Thoracic aorta (tissue), 2 donors: ENCODE measurements at regions not wholly inside any gene's neighbourhood (a gene's known extent, or its start where the extent isn't known, plus 50 kb on each side); places are given as distances from the start of the nearest gene placed in this dataset.

ENCODE experiments used
- ATAC-seq: fragments of 150-250 bp; one replicate; pipeline ENCODE4 v1.8.0; 2017; ENCODE audit warnings: low read depth; ENCODE audit not compliant: insufficient number of reproducible peaks, low FRiP score
- DNase-seq: peaks from one replicate; pipeline ENCODE4 v3.0.0-alpha.2; 2020; ENCODE audit warnings: low spot score
- H3K27ac ChIP-seq, 2 donors: fragments of 200-600 bp; sonication (generic); 1 replicate in 1 of 2; 2 replicates in 1 of 2; pipeline ENCODE4 v1.5.1; 2016; ENCODE audit warnings: mild to moderate bottlenecking in 2 of 2, moderate library complexity in 2 of 2
- H3K27me3 ChIP-seq: fragments of 200-600 bp; sonication (generic); replicated peaks from 2 replicates; pipeline ENCODE4 v1.6.0; 2016; ENCODE audit warnings: mild to moderate bottlenecking; ENCODE audit not compliant: insufficient read depth
- H3K36me3 ChIP-seq: fragments of 200-600 bp; sonication (generic); one replicate; pipeline ENCODE4 v1.5.1; 2016
- H3K4me1 ChIP-seq, 2 donors: fragments of 200-600 bp; sonication (generic); 1 replicate in 1 of 2; 2 replicates in 1 of 2; pipeline versions ENCODE4 v1.5.1 to v1.6.0; 2016; ENCODE audit warnings: low read depth in 2 of 2, mild to moderate bottlenecking in 1 of 2; ENCODE audit not compliant: control insufficient read depth in 1 of 2
- H3K4me3 ChIP-seq: fragments of 200-600 bp; sonication (generic); 2 replicates; pipeline ENCODE4 v1.5.1; 2016; ENCODE audit warnings: mild to moderate bottlenecking
- H3K9me3 ChIP-seq: fragments of 200-600 bp; sonication (generic); 2 replicates; pipeline ENCODE4 v1.5.1; 2016
- TF ChIP-seq, protein P1 (sequence below): fragments of 200-600 bp; sonication (generic); IDR thresholded peaks from one replicate; pipeline ENCODE4 v1.5.1; 2019; ENCODE audit warnings: antibody characterized with exemption

DNA sequence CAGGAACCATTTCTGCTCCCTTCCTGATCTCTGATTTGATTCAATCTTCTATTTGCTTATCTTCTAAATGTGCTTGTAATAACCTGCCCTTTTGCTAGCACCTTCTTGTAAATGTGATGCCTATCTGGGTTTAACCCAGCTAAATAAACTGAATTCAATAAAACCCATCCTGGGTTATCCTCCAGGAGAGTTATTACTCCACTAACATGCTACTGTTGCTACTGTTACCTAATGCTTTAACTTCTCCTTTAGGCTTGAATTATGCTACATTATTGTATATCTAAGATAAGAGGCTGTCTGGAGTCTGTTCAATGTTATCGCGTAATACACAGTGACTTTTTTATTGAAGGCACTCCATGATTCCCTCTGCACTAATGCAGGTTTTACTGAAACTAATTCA is 206.5 kb upstream of the CTAGE1 start:
- TF ChIP-seq, protein P1, sequence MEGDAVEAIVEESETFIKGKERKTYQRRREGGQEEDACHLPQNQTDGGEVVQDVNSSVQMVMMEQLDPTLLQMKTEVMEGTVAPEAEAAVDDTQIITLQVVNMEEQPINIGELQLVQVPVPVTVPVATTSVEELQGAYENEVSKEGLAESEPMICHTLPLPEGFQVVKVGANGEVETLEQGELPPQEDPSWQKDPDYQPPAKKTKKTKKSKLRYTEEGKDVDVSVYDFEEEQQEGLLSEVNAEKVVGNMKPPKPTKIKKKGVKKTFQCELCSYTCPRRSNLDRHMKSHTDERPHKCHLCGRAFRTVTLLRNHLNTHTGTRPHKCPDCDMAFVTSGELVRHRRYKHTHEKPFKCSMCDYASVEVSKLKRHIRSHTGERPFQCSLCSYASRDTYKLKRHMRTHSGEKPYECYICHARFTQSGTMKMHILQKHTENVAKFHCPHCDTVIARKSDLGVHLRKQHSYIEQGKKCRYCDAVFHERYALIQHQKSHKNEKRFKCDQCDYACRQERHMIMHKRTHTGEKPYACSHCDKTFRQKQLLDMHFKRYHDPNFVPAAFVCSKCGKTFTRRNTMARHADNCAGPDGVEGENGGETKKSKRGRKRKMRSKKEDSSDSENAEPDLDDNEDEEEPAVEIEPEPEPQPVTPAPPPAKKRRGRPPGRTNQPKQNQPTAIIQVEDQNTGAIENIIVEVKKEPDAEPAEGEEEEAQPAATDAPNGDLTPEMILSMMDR = no peak
- Histone ChIP-seq H3K4me3 (no peak overlapping the region), H3K4me1 (no peaks in the 10 kb centered on the region), H3K9me3 (no peaks in the 10 kb centered on the region), H3K27ac (no peak overlapping the region), H3K36me3 (no peaks in the 10 kb centered on the region), H3K27me3 (no peaks in the 10 kb centered on the region)
- ATAC-seq = no peak
- DNase-seq = no peak

DNA sequence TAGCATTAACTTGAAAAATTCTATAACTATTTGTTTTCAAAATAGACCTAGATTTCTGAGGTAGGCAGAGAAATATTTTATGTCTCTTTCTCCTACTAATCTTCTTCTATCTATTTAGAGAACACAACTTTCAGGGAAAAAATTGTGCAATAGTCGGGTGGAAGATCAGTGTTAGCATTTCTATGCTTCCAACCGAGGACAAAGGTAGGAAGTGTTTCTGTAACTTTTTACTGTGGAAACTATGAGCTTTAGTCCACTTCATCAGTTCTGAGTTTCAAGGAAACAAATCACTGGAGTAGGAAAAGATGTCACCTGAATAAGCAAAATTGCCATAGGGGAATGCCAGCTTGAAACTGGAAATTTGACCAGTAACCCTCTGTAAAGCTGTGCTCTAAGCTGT is 207.7 kb upstream of the CTAGE1 start:
- Histone ChIP-seq H3K4me3 (no peak overlapping the region), H3K9me3 (no peaks in the 10 kb centered on the region), H3K27me3 (no peaks in the 10 kb centered on the region), H3K4me1 (no peaks in the 10 kb centered on the region), H3K36me3 (no peaks in the 10 kb centered on the region), H3K27ac (no peak overlapping the region)
- TF ChIP-seq, protein P1 = no peak
- ATAC-seq (no peak), DNase-seq (no peak)

DNA sequence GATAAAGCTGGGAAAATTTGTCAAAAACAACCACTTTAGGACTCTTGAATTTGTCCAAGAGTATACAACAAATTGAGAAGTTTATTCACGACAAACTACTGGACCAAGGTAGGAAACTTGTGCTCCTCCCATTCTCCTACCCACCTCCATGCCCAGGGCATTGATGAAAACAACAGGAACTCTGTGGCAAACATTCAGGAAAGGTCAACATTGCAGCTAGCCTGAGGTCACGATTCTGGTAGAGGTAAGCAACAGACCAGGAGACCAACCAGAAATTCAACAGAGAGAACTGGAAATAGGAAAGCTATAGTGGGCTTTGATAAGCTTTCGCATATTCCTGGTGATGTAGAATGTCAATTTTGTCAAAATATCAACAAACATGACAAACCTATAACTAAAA is 209.1 kb upstream of the CTAGE1 start:
- no peak overlapping the region for H3K27ac ChIP-seq
- DNase-seq = no peak
- H3K4me3 ChIP-seq = no peak overlapping the region
- TF ChIP-seq, protein P1 = no peak
- no peaks in the 10 kb centered on the region for H3K9me3 ChIP-seq
- no peaks in the 10 kb centered on the region for H3K27me3 ChIP-seq
- H3K36me3 ChIP-seq = no peaks in the 10 kb centered on the region
- ATAC-seq = no peak
- H3K4me1 ChIP-seq = no peaks in the 10 kb centered on the region

DNA sequence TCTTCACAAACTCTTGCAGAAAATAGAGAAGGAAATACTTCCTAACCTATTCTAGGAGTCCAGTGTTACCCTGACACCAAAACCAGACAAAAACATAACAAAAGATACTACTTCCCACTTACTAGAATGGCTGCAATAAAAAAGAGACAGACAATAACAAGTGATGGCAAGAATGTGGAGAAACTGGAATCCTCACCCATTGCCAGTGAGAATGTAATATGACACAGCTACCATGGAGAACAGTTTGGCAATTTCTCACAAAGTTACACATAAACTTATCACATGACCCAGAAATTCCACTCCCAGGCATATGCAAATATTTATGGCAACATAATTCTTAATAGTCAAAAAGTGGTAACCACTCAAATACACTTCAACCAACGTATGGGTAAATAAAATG is 209.8 kb upstream of the CTAGE1 start:
- Histone ChIP-seq H3K9me3 (no peaks in the 10 kb centered on the region), H3K27ac (no peak overlapping the region), H3K27me3 (no peaks in the 10 kb centered on the region), H3K36me3 (no peaks in the 10 kb centered on the region), H3K4me1 (no peaks in the 10 kb centered on the region), H3K4me3 (no peak overlapping the region)
- ATAC-seq = no peak
- no peak for DNase-seq
- TF ChIP-seq, protein P1 = no peak

DNA sequence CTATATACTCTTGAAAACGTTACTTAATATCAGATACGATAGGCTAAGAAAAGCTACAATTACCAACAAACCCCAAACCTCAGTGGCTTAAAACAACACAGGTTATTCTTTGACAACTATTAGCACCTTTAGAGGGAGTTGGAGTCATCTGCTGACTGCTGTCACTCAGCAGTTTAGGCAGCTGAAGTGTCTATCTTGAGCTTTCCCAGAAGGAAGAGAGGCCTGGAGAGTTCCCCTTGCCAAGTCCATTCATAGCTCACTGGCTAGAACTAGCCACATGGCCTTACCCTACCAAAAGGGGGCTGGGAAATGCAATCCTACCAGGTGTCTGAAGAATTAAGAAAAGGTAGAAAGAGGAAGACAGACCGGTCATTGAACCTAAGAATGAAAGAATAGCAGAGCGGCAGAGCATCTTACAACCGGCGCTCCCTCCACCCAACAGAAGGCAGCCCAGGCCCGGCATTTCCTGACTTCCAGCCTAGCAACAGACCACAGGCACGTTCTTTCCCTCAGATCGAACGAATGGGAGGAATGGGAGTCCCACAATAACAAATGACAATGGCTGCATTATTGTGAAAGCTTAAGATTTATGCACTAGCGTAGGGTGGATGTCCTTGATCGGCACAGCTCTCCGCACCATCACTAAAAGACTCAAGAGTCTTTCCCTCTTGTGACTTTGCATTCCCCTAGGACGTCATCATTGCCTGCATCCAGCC is 211.2 kb upstream of the CTAGE1 start:
- H3K27ac ChIP-seq = no peak overlapping the region
- DNase-seq (no peak), ATAC-seq (no peak)

More for the DNA sequence above, 211.2 kb upstream of the CTAGE1 start:
- no peaks in the 10 kb centered on the region for H3K36me3 ChIP-seq
- TF ChIP-seq, protein P1 = no peak
- no peaks in the 10 kb centered on the region for H3K4me1 ChIP-seq
- no peaks in the 10 kb centered on the region for H3K27me3 ChIP-seq
- no peaks in the 10 kb centered on the region for H3K9me3 ChIP-seq
- H3K4me3 ChIP-seq = no peak overlapping the region
